ENCODE measurements at regions not wholly inside any gene's neighbourhood (a gene's known extent, or its start where the extent isn't known, plus 50 kb on each side); places are given as distances from the start of the nearest gene placed in this dataset.

GRCh38 chr3:180092889-180093288, 56.2 kb upstream of the PEX5L start:
- Histone ChIP-seq H3K4me3 (no peak overlapping the region), H3K9me3 (peaks cover 0 to 11% of the 10 kb centered on the region in 2 donors), H3K27me3 (no peaks in the 10 kb centered on the region), H3K4me1 (no peaks in the 10 kb centered on the region), H3K36me3 (no peaks in the 10 kb centered on the region), H3K27ac (no peak overlapping the region)
- TF ChIP-seq POLR2A (IDR thresholded peaks at IDR 0.05) (no peak), POLR2AphosphoS5 (IDR thresholded peaks at IDR 0.05) (no peak), CTCF (IDR thresholded peaks at IDR 0.05) (no peak)
- intact Hi-C loops (cut with DNase I; ENCODE audit: low total_unique reads): no loop called here
- DNase-seq (ENCODE audit: low spot score in 2 of 2): no peak

GRCh38 chr3:180093535-180093934, 56.8 kb upstream of the PEX5L start:
- no peak for DNase-seq (ENCODE audit: low spot score in 2 of 2)
- no peaks in the 10 kb centered on the region for H3K36me3 ChIP-seq
- H3K27ac ChIP-seq: no peak overlapping the region
- intact Hi-C loops (cut with DNase I; ENCODE audit: low total_unique reads): no loop called here
- peaks cover 0 to 11% of the 10 kb centered on the region in 2 donors for H3K9me3 ChIP-seq
- H3K4me1 ChIP-seq: no peaks in the 10 kb centered on the region
- no peaks in the 10 kb centered on the region for H3K27me3 ChIP-seq
- H3K4me3 ChIP-seq: no peak overlapping the region
- TF ChIP-seq CTCF (IDR thresholded peaks at IDR 0.05) (no peak), POLR2AphosphoS5 (IDR thresholded peaks at IDR 0.05) (no peak), POLR2A (IDR thresholded peaks at IDR 0.05) (no peak)

GRCh38 chr3:180097626-180098025, 60.9 kb upstream of the PEX5L start:
- Histone ChIP-seq H3K4me1 (no peaks in the 10 kb centered on the region), H3K36me3 (no peaks in the 10 kb centered on the region), H3K9me3 (peaks cover 0 to under 1% of the 10 kb centered on the region in 2 donors), H3K27ac (no peak overlapping the region), H3K27me3 (no peaks in the 10 kb centered on the region), H3K4me3 (no peak overlapping the region)
- TF ChIP-seq POLR2A (IDR thresholded peaks at IDR 0.05): no peak
- no peak for TF ChIP-seq POLR2AphosphoS5 (IDR thresholded peaks at IDR 0.05)
- no peak for TF ChIP-seq CTCF (IDR thresholded peaks at IDR 0.05)
- no peak for DNase-seq (ENCODE audit: low spot score in 2 of 2)
- intact Hi-C loops (cut with DNase I; ENCODE audit: low total_unique reads): no loop called here

GRCh38 chr3:180102134-180102533, 65.4 kb upstream of the PEX5L start:
- intact Hi-C loops (cut with DNase I; ENCODE audit: low total_unique reads): no loop called here
- TF ChIP-seq POLR2A (IDR thresholded peaks at IDR 0.05) (no peak), CTCF (IDR thresholded peaks at IDR 0.05) (no peak), POLR2AphosphoS5 (IDR thresholded peaks at IDR 0.05) (no peak)

GRCh38 chr3:180102604-180103003, 65.9 kb upstream of the PEX5L start:
- Histone ChIP-seq H3K27me3 (no peaks in the 10 kb centered on the region), H3K4me1 (no peaks in the 10 kb centered on the region), H3K9me3 (no peaks in the 10 kb centered on the region), H3K27ac (no peak overlapping the region), H3K4me3 (no peak overlapping the region), H3K36me3 (no peaks in the 10 kb centered on the region)
- no peak for DNase-seq (ENCODE audit: low spot score in 2 of 2)
- TF ChIP-seq POLR2A (IDR thresholded peaks at IDR 0.05) (no peak), POLR2AphosphoS5 (IDR thresholded peaks at IDR 0.05) (no peak), CTCF (IDR thresholded peaks at IDR 0.05) (no peak)
- intact Hi-C loops (cut with DNase I; ENCODE audit: low total_unique reads): no loop called here

More at GRCh38 chr3:180102134-180102533, 65.4 kb upstream of the PEX5L start:
- no peaks in the 10 kb centered on the region for H3K27me3 ChIP-seq
- H3K36me3 ChIP-seq: no peaks in the 10 kb centered on the region
- no peaks in the 10 kb centered on the region for H3K9me3 ChIP-seq
- no peak overlapping the region for H3K4me3 ChIP-seq
- no peaks in the 10 kb centered on the region for H3K4me1 ChIP-seq
- H3K27ac ChIP-seq: no peak overlapping the region
- DNase-seq (ENCODE audit: low spot score in 2 of 2): no peak
